NCI-H1694 treated with DMSO at 0.1 percent for 48 hours (cell line): ENCODE measurements at regions not wholly inside any gene's neighbourhood (a gene's known extent, or its start where the extent isn't known, plus 50 kb on each side); places are given as distances from the start of the nearest gene placed in this dataset.

Experiments
- DNase-seq: peaks from one replicate; lab custom pipeline; 2025; lab: John Stamatoyannopoulos, UW

GRCh38 chr2:103103678-103104077, 341.8 kb downstream of the TMEM182 start:
- DNase-seq: no peak

- no peak for DNase-seq
Measured at GRCh38 chr2:103119352-103119751, 357.5 kb downstream of the TMEM182 start.

GRCh38 chr2:103121106-103121505, 359.3 kb downstream of the TMEM182 start:
- no peak for DNase-seq

GRCh38 chr2:103123516-103123915, 361.7 kb downstream of the TMEM182 start:
- no peak for DNase-seq

- DNase-seq: no peak
Measured at GRCh38 chr2:103130857-103131256, 369.0 kb downstream of the TMEM182 start.

- no peak for DNase-seq
Measured at GRCh38 chr2:103132536-103133217, 370.8 kb downstream of the TMEM182 start.

GRCh38 chr2:103135679-103136078, 373.8 kb downstream of the TMEM182 start:
- no peak for DNase-seq

GRCh38 chr2:103138123-103138901, 376.5 kb downstream of the TMEM182 start:
- no peak for DNase-seq

- DNase-seq: no peak
Measured at GRCh38 chr2:103139628-103140268, 377.9 kb downstream of the TMEM182 start.

- DNase-seq: no peak
Measured at GRCh38 chr2:103144837-103145236, 383.0 kb downstream of the TMEM182 start.

- DNase-seq: no peak
Measured at GRCh38 chr2:103145739-103146138, 383.9 kb downstream of the TMEM182 start.

GRCh38 chr2:103151046-103151445, 389.2 kb downstream of the TMEM182 start:
- DNase-seq: no peak

- DNase-seq: no peak
Measured at GRCh38 chr2:103152556-103152955, 390.7 kb downstream of the TMEM182 start.

GRCh38 chr2:103153580-103154284, 391.9 kb downstream of the TMEM182 start:
- no peak for DNase-seq

- DNase-seq: no peak
Measured at GRCh38 chr2:103155308-103155707, 393.5 kb downstream of the TMEM182 start.

- DNase-seq: peak; percentile 29
Measured at GRCh38 chr2:103159018-103159417, 397.2 kb downstream of the TMEM182 start.

GRCh38 chr2:103161456-103162289, 399.8 kb downstream of the TMEM182 start:
- DNase-seq: peak; percentile 54

GRCh38 chr2:103164748-103165147, 402.9 kb downstream of the TMEM182 start:
- DNase-seq: no peak

GRCh38 chr2:103165836-103166235, 404.0 kb downstream of the TMEM182 start:
- no peak for DNase-seq

GRCh38 chr2:103166456-103167324, 404.9 kb downstream of the TMEM182 start:
- DNase-seq: no peak
